ENCODE measurements at regions not wholly inside any gene's neighbourhood (a gene's known extent, or its start where the extent isn't known, plus 50 kb on each side); places are given as distances from the start of the nearest gene placed in this dataset.

DNA sequence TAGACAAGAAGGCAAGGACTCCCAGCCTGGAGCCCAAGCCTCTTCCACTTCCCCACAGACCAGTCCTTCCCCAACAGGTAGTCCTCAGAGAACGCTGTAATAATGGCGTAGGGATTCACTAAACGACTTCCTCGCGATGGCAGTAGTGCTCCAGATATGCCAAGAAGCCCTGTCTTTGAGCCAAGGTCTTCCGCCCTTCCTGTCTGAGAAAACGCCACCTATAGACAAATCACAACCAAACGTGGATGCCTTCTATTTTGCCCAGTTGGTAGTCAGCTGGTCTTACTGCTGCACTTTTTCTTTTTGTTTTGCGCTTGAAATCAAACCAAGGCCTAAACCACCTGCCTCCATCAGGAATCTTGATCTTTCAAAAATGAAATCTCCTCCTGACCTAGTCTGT, 203.3 kb downstream of the OR13H1 start:
- no peaks in the 10 kb centered on the region for H3K9me3 Mint-ChIP-seq (ENCODE audit: unreplicated experiment)
- intact Hi-C loops (cut with micrococcal nuclease) = loop anchor here (1.0 kb wide), 2 partner anchors 31 to 45 kb away; no protein-coding TSS in a partner anchor
- BruUV-seq (replicated peaks) = no TSS peak
- H3K4me3 Mint-ChIP-seq (ENCODE audit: unreplicated experiment) = peak overlapping the region; percentile 93
- no peaks in the 10 kb centered on the region for H3K36me3 Mint-ChIP-seq (ENCODE audit: insufficient read depth, unreplicated experiment)
- ChIA-PET POLR2A (interaction anchor here (0.5 to 2.7 kb wide), 11 partner anchors 11 to 1407 kb away, joined by 3 to 20 read pairs (median 4); no protein-coding TSS in a partner anchor), CTCF (interaction anchor here (0.6 to 2.7 kb wide), 20 partner anchors 13 to 1668 kb away, joined by 3 to 22 read pairs (median 4); no protein-coding TSS in a partner anchor)
- H3K27ac Mint-ChIP-seq (ENCODE audit: low read depth, unreplicated experiment) = peak overlapping the region; percentile 94
- peak; percentile 96 for DNase-seq (ENCODE audit: unreplicated experiment)
- TF ChIP-seq, protein P1, sequence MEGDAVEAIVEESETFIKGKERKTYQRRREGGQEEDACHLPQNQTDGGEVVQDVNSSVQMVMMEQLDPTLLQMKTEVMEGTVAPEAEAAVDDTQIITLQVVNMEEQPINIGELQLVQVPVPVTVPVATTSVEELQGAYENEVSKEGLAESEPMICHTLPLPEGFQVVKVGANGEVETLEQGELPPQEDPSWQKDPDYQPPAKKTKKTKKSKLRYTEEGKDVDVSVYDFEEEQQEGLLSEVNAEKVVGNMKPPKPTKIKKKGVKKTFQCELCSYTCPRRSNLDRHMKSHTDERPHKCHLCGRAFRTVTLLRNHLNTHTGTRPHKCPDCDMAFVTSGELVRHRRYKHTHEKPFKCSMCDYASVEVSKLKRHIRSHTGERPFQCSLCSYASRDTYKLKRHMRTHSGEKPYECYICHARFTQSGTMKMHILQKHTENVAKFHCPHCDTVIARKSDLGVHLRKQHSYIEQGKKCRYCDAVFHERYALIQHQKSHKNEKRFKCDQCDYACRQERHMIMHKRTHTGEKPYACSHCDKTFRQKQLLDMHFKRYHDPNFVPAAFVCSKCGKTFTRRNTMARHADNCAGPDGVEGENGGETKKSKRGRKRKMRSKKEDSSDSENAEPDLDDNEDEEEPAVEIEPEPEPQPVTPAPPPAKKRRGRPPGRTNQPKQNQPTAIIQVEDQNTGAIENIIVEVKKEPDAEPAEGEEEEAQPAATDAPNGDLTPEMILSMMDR (IDR thresholded peaks at IDR 0.05; ENCODE audit: unreplicated experiment) = peak; percentile 85
- H3K27me3 Mint-ChIP-seq (ENCODE audit: insufficient read depth, unreplicated experiment) = no peaks in the 10 kb centered on the region
- H3K4me1 Mint-ChIP-seq (ENCODE audit: insufficient read depth, unreplicated experiment) = peaks cover 13% of the 10 kb centered on the region

DNA sequence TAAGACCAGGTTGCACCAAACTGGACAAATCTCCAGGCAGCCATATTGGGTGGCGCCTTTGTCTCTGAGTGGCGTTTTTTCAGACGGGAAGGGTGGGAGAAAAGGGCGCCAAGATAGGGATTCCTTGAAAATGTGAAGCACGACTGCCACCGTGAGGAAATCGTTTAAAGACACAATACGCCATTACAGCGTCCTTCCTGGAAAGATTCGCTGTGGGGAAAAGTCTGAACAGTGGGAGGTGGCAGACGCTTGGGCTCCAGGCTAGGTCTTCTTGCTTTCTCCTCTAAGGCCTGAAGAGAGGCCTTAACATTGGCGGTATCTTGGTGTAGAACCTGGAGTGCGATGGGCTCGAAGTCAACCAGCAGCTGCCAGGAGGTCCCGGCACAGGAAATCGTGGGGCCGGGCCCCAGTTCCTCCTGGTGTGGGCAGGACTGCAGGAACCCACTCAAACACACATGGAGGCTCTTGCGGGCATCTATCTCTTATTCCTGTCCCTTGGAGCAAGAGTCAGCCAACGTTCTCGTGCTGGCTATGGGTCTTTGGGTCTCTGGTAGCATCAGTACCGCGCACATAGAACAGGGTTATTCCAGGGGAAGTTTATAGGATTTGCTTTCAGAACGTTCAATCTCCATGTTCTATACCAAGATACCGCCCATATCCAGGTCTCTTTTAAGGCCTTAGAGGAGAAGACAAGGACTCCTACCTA, 208.8 kb downstream of the OR13H1 start:
- TF ChIP-seq, protein P1 (IDR thresholded peaks at IDR 0.05; ENCODE audit: unreplicated experiment) = no peak
- ChIA-PET POLR2A (interaction anchor here (0.8 to 1.6 kb wide), 2 partner anchors 10 to 40 kb away, joined by 3 to 7 read pairs; no protein-coding TSS in a partner anchor), CTCF (interaction anchor here (0.7 kb wide), 1 partner anchor 46 kb away, joined by 4 read pairs; no protein-coding TSS in a partner anchor)
- DNase-seq (ENCODE audit: unreplicated experiment) = peak; percentile 93
- Mint-ChIP-seq H3K4me3 (ENCODE audit: unreplicated experiment) (peak overlapping the region; percentile 72), H3K9me3 (ENCODE audit: unreplicated experiment) (no peaks in the 10 kb centered on the region), H3K27me3 (ENCODE audit: insufficient read depth, unreplicated experiment) (no peaks in the 10 kb centered on the region), H3K27ac (ENCODE audit: low read depth, unreplicated experiment) (peak overlapping the region; percentile 61), H3K36me3 (ENCODE audit: insufficient read depth, unreplicated experiment) (no peaks in the 10 kb centered on the region), H3K4me1 (ENCODE audit: insufficient read depth, unreplicated experiment) (peaks cover under 1% of the 10 kb centered on the region)
- no TSS peak for BruUV-seq (replicated peaks)
- intact Hi-C loops (cut with micrococcal nuclease) = loop anchor here (1.0 to 2.0 kb wide), 4 partner anchors 10 to 60 kb away; no protein-coding TSS in a partner anchor

GRCh38 chrX:131762802-131763234, 218.9 kb downstream of the OR13H1 start:
- TF ChIP-seq, protein P1 (IDR thresholded peaks at IDR 0.05; ENCODE audit: unreplicated experiment) = peak; percentile 51
- H3K4me1 Mint-ChIP-seq (ENCODE audit: insufficient read depth, unreplicated experiment) = peaks cover 5% of the 10 kb centered on the region
- peak overlapping the region; percentile 65 for H3K4me3 Mint-ChIP-seq (ENCODE audit: unreplicated experiment)
- H3K27ac Mint-ChIP-seq (ENCODE audit: low read depth, unreplicated experiment) = no peak overlapping the region
- intact Hi-C loops (cut with micrococcal nuclease) = loop anchor here (1.0 to 2.0 kb wide), 5 partner anchors 10 to 52 kb away; no protein-coding TSS in a partner anchor
- no TSS peak for BruUV-seq (replicated peaks)
- no peaks in the 10 kb centered on the region for H3K9me3 Mint-ChIP-seq (ENCODE audit: unreplicated experiment)
- ChIA-PET POLR2A (interaction anchor here (0.7 to 1.8 kb wide), 7 partner anchors 10 to 1296 kb away, joined by 3 to 20 read pairs (median 6); no protein-coding TSS in a partner anchor), CTCF (interaction anchor here (1.1 to 1.9 kb wide), 5 partner anchors 12 to 60 kb away, joined by 3 to 10 read pairs (median 4); no protein-coding TSS in a partner anchor)
- H3K27me3 Mint-ChIP-seq (ENCODE audit: insufficient read depth, unreplicated experiment) = no peaks in the 10 kb centered on the region
- DNase-seq (ENCODE audit: unreplicated experiment) = peak; percentile 89
- peaks cover 5% of the 10 kb centered on the region for H3K36me3 Mint-ChIP-seq (ENCODE audit: insufficient read depth, unreplicated experiment)

DNA sequence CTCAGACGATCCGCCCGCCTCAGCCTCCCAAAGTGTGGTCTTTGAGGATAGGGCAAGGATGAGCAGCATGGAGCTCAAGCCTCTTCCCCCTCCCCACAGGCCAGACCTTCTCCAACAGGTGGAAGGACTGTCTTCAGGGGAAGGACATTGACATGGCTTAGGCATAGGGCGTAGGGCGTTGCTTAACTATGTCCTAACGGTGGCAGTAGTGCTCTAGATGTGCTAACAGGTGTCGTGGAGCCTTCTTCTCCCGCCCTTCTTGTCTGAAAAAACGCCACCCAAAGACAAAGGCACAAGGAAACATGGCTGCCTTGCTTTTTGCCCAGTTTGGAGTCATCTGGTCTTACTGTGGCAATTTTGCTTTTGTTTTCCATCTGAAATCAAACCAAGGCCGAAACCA, 219.8 kb downstream of the OR13H1 start:
- ChIA-PET POLR2A (interaction anchor here (1.0 to 1.8 kb wide), 4 partner anchors 11 to 21 kb away, joined by 3 to 20 read pairs (median 6); no protein-coding TSS in a partner anchor), CTCF (interaction anchor here (0.6 to 2.0 kb wide), 9 partner anchors 11 to 1755 kb away, joined by 3 to 10 read pairs (median 4); no protein-coding TSS in a partner anchor)
- BruUV-seq (replicated peaks) = no TSS peak
- TF ChIP-seq, protein P1 (IDR thresholded peaks at IDR 0.05; ENCODE audit: unreplicated experiment) = peak; percentile 49
- intact Hi-C loops (cut with micrococcal nuclease) = loop anchor here (1.0 to 2.0 kb wide), 4 partner anchors 29 to 52 kb away; no protein-coding TSS in a partner anchor
- peaks cover 5% of the 10 kb centered on the region for H3K4me1 Mint-ChIP-seq (ENCODE audit: insufficient read depth, unreplicated experiment)
- H3K9me3 Mint-ChIP-seq (ENCODE audit: unreplicated experiment) = no peaks in the 10 kb centered on the region
- H3K36me3 Mint-ChIP-seq (ENCODE audit: insufficient read depth, unreplicated experiment) = peaks cover 5% of the 10 kb centered on the region
- peak overlapping the region; percentile 65 for H3K4me3 Mint-ChIP-seq (ENCODE audit: unreplicated experiment)
- no peak overlapping the region for H3K27ac Mint-ChIP-seq (ENCODE audit: low read depth, unreplicated experiment)
- DNase-seq (ENCODE audit: unreplicated experiment) = peak; percentile 90
- H3K27me3 Mint-ChIP-seq (ENCODE audit: insufficient read depth, unreplicated experiment) = no peaks in the 10 kb centered on the region

All from MCF 10A (cell line).